ENCODE measurements at regions not wholly inside any gene's neighbourhood (a gene's known extent, or its start where the extent isn't known, plus 50 kb on each side); places are given as distances from the start of the nearest gene placed in this dataset.

DNA sequence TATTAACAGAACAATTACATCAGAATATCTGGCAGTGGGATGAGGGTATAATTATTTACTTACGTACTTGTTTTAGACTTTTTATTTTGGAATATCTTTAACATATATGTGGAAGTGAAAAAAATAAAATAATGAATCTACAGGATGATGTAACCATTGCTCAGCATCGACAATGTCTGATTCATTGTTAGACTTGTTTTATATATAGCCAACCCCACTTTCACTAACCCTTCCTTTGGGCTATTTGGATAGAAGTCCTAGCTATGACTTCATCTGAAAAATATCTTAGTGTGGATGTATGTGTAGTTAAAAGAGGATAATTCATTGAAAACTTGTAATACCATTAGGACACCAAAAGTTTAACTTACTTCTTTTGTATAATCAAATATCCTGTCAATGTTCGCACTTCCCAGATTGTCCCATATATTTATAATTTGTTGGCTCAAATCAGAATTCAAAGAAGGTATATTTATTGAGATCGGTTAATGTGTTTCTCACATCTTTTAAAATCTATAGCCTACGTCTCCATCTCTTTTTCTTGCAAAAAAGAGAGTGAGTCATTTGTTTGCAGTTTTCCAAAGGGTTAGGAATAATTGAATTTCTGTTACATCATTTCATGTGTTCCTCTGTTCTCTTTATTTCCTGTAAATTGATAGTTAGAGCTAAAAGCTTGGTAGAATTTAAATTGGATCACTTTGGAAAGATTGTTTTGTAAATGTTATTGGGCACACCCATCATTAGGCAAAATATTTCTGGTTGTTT lies 506.1 kb upstream of the FAM98A start:
- no peak for ATAC-seq (ENCODE audit: low read depth in 2 of 2)
- Histone ChIP-seq H3K27me3 (ENCODE audit: control insufficient read depth, insufficient read depth, low read length) (no peaks in the 10 kb centered on the region), H3K36me3 (ENCODE audit: control insufficient read depth, insufficient read depth, low read length) (no peaks in the 10 kb centered on the region), H3K4me1 (ENCODE audit: control insufficient read depth, insufficient read depth, low read length, poor library complexity, severe bottlenecking) (no peaks in the 10 kb centered on the region), H3K4me3 (ENCODE audit: low read depth, low read length) (no peak overlapping the region), H3K9me3 (ENCODE audit: control insufficient read depth in 2 of 2, low read length in 2 of 2) (no peaks in the 10 kb centered on the region), H3K27ac (ENCODE audit: insufficient read depth, low read length, poor library complexity, severe bottlenecking) (no peak overlapping the region)
- no peak overlapping the region for H3K27ac Mint-ChIP-seq
- no peaks in the 10 kb centered on the region for H3K36me3 Mint-ChIP-seq
- H3K27me3 Mint-ChIP-seq, result no peaks in the 10 kb centered on the region
- H3K4me1 Mint-ChIP-seq, result no peaks in the 10 kb centered on the region
- no peak overlapping the region for H3K4me3 Mint-ChIP-seq
- no peak for DNase-seq
- peaks cover 0 to 3% (median 0%) of the 10 kb centered on the region in 7 donors for H3K9me3 Mint-ChIP-seq

DNA sequence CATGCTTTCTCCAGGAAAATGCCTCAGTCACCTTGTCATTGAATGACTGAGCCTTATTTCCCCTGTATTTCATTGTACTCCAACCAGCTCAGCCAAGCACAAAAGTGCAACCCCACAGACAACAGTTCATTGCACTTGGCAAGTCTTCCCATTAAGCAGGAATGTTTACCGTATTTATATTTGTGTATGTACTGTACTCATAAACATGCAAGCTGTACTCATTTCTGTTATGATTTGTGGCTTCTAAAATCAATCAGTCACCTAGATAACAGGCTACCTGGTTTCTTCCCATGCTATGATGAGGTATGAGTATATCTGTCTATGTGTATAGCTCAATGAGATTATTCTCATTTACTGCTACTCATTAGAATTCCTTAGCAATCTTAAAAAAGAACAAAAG lies 505.5 kb upstream of the FAM98A start:
- Mint-ChIP-seq H3K9me3 (peaks cover 0 to 3% (median 0%) of the 10 kb centered on the region in 7 donors), H3K36me3 (no peaks in the 10 kb centered on the region), H3K4me3 (no peak overlapping the region), H3K27me3 (no peaks in the 10 kb centered on the region), H3K4me1 (no peaks in the 10 kb centered on the region), H3K27ac (no peak overlapping the region)
- H3K9me3 ChIP-seq (ENCODE audit: control insufficient read depth in 2 of 2, low read length in 2 of 2), result no peaks in the 10 kb centered on the region
- no peak for ATAC-seq (ENCODE audit: low read depth in 2 of 2)
- no peaks in the 10 kb centered on the region for H3K4me1 ChIP-seq (ENCODE audit: control insufficient read depth, insufficient read depth, low read length, poor library complexity, severe bottlenecking)
- no peaks in the 10 kb centered on the region for H3K36me3 ChIP-seq (ENCODE audit: control insufficient read depth, insufficient read depth, low read length)
- H3K4me3 ChIP-seq (ENCODE audit: low read depth, low read length), result no peak overlapping the region
- DNase-seq, result no peak
- no peaks in the 10 kb centered on the region for H3K27me3 ChIP-seq (ENCODE audit: control insufficient read depth, insufficient read depth, low read length)
- H3K27ac ChIP-seq (ENCODE audit: insufficient read depth, low read length, poor library complexity, severe bottlenecking), result no peak overlapping the region

DNA sequence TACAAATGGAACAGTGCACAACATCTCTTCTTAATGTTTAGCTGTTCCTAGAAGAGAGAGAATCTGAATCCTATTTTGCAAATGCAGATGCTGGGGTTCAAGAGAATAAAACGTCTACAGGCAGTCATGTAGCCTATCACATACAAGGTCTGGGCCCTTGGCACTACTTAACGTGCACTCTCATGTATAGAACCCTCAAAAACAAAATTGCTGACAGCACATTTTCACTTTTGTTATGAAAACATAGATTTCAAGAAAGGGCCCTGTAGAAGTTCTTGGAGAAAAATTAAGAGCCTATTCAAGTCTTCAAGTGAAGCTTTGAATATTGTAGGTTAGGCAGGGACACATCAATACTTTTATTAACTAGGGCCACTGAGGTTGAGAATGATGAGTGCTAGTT lies 504.3 kb upstream of the FAM98A start:
- no peak overlapping the region for H3K27ac ChIP-seq (ENCODE audit: insufficient read depth, low read length, poor library complexity, severe bottlenecking)
- no peaks in the 10 kb centered on the region for H3K27me3 ChIP-seq (ENCODE audit: control insufficient read depth, insufficient read depth, low read length)
- DNase-seq (no peak), ATAC-seq (ENCODE audit: low read depth in 2 of 2) (no peak)
- no peaks in the 10 kb centered on the region for H3K36me3 ChIP-seq (ENCODE audit: control insufficient read depth, insufficient read depth, low read length)
- H3K36me3 Mint-ChIP-seq, result no peaks in the 10 kb centered on the region
- H3K9me3 ChIP-seq (ENCODE audit: control insufficient read depth in 2 of 2, low read length in 2 of 2), result no peaks in the 10 kb centered on the region
- H3K27ac Mint-ChIP-seq, result no peak overlapping the region
- H3K4me3 Mint-ChIP-seq, result no peak overlapping the region
- H3K4me3 ChIP-seq (ENCODE audit: low read depth, low read length), result no peak overlapping the region
- no peaks in the 10 kb centered on the region for H3K27me3 Mint-ChIP-seq
- no peaks in the 10 kb centered on the region for H3K9me3 Mint-ChIP-seq
- H3K4me1 ChIP-seq (ENCODE audit: control insufficient read depth, insufficient read depth, low read length, poor library complexity, severe bottlenecking), result no peaks in the 10 kb centered on the region
- H3K4me1 Mint-ChIP-seq, result no peaks in the 10 kb centered on the region

DNA sequence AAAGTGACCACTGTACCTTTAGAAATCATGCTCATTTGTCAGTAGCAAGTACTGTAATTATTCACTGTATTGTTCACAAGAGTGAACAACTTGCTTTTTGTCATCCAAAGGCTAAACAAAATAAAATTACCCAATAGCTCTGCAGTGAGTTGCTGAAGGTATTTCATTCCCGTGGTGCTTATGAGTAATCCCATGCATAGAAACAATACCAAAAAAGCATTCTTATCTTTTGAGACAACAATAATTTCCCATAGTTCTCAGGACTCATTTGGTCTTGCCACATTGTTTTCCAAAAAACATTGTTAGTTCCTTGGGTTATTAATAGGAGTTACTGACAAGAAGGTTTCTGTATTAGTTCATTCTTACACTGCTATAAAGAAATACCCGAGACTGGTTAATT lies 503.2 kb upstream of the FAM98A start:
- DNase-seq, result no peak
- Mint-ChIP-seq H3K4me3 (no peak overlapping the region), H3K27ac (no peak overlapping the region), H3K36me3 (no peaks in the 10 kb centered on the region), H3K4me1 (no peaks in the 10 kb centered on the region), H3K9me3 (no peaks in the 10 kb centered on the region), H3K27me3 (no peaks in the 10 kb centered on the region)
- no peaks in the 10 kb centered on the region for H3K9me3 ChIP-seq (ENCODE audit: control insufficient read depth in 2 of 2, low read length in 2 of 2)
- no peak for ATAC-seq (ENCODE audit: low read depth in 2 of 2)
- H3K4me3 ChIP-seq (ENCODE audit: low read depth, low read length), result no peak overlapping the region
- H3K27me3 ChIP-seq (ENCODE audit: control insufficient read depth, insufficient read depth, low read length), result no peaks in the 10 kb centered on the region
- H3K36me3 ChIP-seq (ENCODE audit: control insufficient read depth, insufficient read depth, low read length), result no peaks in the 10 kb centered on the region
- no peaks in the 10 kb centered on the region for H3K4me1 ChIP-seq (ENCODE audit: control insufficient read depth, insufficient read depth, low read length, poor library complexity, severe bottlenecking)
- no peak overlapping the region for H3K27ac ChIP-seq (ENCODE audit: insufficient read depth, low read length, poor library complexity, severe bottlenecking)

DNA sequence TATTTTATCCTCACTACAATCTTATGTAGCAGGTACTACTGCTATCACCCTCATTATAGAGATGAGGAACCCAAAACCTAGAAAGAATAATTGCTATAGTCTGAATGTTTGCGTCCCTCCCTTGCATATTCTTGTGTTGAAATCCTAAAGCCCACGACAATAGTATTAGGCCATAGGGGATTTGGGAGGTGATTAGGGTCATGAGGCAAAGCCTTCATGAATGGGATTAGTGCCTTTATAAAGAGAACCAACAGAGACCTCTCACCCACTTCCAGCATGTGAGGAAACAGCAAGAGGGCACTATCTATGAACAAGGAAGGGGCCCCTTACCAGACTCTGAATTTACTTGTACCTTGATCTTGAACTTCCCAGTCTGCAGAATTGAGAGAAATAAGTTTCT lies 500.3 kb upstream of the FAM98A start:
- Mint-ChIP-seq H3K27ac (no peak overlapping the region), H3K9me3 (no peaks in the 10 kb centered on the region), H3K36me3 (no peaks in the 10 kb centered on the region), H3K4me3 (no peak overlapping the region), H3K27me3 (no peaks in the 10 kb centered on the region), H3K4me1 (no peaks in the 10 kb centered on the region)
- no peaks in the 10 kb centered on the region for H3K27me3 ChIP-seq (ENCODE audit: control insufficient read depth, insufficient read depth, low read length)
- H3K9me3 ChIP-seq (ENCODE audit: control insufficient read depth in 2 of 2, low read length in 2 of 2), result no peaks in the 10 kb centered on the region
- no peaks in the 10 kb centered on the region for H3K36me3 ChIP-seq (ENCODE audit: control insufficient read depth, insufficient read depth, low read length)
- no peak for DNase-seq
- no peak for ATAC-seq (ENCODE audit: low read depth in 2 of 2)
- no peaks in the 10 kb centered on the region for H3K4me1 ChIP-seq (ENCODE audit: control insufficient read depth, insufficient read depth, low read length, poor library complexity, severe bottlenecking)
- no peak overlapping the region for H3K4me3 ChIP-seq (ENCODE audit: low read depth, low read length)
- H3K27ac ChIP-seq (ENCODE audit: insufficient read depth, low read length, poor library complexity, severe bottlenecking), result no peak overlapping the region

DNA sequence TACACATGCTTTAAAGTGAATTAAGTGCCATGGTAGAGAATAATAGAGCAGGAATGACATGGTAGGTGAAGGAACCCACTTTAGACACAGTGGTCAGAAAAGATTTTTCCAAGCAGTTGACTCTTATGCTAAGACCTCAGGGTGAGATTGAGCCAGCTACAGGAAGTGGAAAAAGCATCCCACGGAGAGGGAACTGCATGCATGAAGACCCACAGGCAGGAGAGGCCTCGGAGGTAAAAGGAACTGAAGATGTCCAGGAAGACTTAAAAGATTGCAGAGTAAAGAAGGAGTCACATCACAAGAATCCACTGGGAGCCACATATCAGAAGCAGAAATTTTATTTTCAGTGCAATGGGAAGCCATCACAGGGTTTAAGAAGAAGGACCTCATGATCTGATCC lies 499.2 kb upstream of the FAM98A start:
- Histone ChIP-seq H3K9me3 (ENCODE audit: control insufficient read depth in 2 of 2, low read length in 2 of 2) (no peaks in the 10 kb centered on the region), H3K27ac (ENCODE audit: insufficient read depth, low read length, poor library complexity, severe bottlenecking) (no peak overlapping the region), H3K4me1 (ENCODE audit: control insufficient read depth, insufficient read depth, low read length, poor library complexity, severe bottlenecking) (no peaks in the 10 kb centered on the region), H3K4me3 (ENCODE audit: low read depth, low read length) (no peak overlapping the region), H3K36me3 (ENCODE audit: control insufficient read depth, insufficient read depth, low read length) (no peaks in the 10 kb centered on the region), H3K27me3 (ENCODE audit: control insufficient read depth, insufficient read depth, low read length) (no peaks in the 10 kb centered on the region)
- H3K4me3 Mint-ChIP-seq, result no peak overlapping the region
- H3K27ac Mint-ChIP-seq, result no peak overlapping the region
- no peaks in the 10 kb centered on the region for H3K36me3 Mint-ChIP-seq
- no peak for DNase-seq
- no peak for ATAC-seq (ENCODE audit: low read depth in 2 of 2)
- H3K27me3 Mint-ChIP-seq, result no peaks in the 10 kb centered on the region
- H3K4me1 Mint-ChIP-seq, result no peaks in the 10 kb centered on the region
- H3K9me3 Mint-ChIP-seq, result no peaks in the 10 kb centered on the region

DNA sequence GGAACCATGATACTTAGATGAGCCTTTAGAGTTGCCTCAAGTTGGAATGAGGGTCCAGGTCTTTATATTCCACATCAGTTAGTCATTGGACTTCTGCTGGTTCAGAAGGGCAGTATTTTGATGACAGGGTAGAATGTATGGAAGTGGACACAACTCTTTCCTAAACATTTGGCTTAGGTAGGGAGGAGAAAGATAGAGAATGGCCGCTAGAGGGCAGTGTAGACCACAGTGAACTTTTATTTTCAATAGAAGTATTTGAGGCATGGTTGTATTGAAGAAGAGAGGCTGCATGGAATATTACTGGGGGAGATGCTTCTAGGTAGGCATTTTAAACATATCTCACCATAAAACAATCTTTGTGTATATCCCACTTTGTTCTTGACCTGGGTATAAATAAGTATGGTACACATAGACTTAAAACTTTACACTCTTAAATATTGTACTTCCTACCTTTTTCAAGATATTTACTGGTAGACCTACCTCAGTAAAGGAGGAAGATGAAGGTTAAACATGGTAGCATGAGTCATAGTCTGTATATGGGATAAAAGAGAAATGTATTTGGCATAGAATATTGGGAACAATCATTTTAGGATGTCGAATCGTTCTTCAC lies 497.6 kb upstream of the FAM98A start:
- Histone ChIP-seq H3K4me1 (ENCODE audit: control insufficient read depth, insufficient read depth, low read length, poor library complexity, severe bottlenecking) (no peaks in the 10 kb centered on the region), H3K36me3 (ENCODE audit: control insufficient read depth, insufficient read depth, low read length) (no peaks in the 10 kb centered on the region), H3K4me3 (ENCODE audit: low read depth, low read length) (no peak overlapping the region), H3K9me3 (ENCODE audit: control insufficient read depth in 2 of 2, low read length in 2 of 2) (no peaks in the 10 kb centered on the region), H3K27ac (ENCODE audit: insufficient read depth, low read length, poor library complexity, severe bottlenecking) (no peak overlapping the region), H3K27me3 (ENCODE audit: control insufficient read depth, insufficient read depth, low read length) (no peaks in the 10 kb centered on the region)
- H3K9me3 Mint-ChIP-seq, result peaks cover 0 to 1% (median 0%) of the 10 kb centered on the region in 7 donors
- no peak overlapping the region for H3K4me3 Mint-ChIP-seq
- H3K27ac Mint-ChIP-seq, result no peak overlapping the region
- DNase-seq (peak in 2 of 3 donors; percentile 29 to 46), ATAC-seq (ENCODE audit: low read depth in 2 of 2) (peak in 1 of 2 donors; percentile 48)
- H3K4me1 Mint-ChIP-seq, result no peaks in the 10 kb centered on the region
- H3K36me3 Mint-ChIP-seq, result no peaks in the 10 kb centered on the region
- H3K27me3 Mint-ChIP-seq, result no peaks in the 10 kb centered on the region

DNA sequence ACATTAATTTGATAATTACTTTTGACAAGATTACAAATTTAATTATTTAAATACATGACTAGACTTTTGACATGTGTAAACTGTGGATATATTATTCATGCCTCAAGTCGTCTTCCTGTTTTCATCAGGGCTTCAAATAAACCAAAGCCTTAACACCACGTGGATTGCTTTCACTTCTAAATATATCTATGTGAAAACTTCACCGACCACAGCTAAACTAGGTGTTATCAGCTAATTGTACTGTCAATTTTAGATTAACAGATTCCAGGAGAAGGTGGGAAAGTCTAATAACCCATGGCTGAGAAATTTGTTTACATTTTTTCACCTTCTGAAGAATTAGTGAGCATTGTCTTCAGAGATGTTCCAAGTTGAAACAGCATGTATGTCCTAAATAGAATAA lies 494.7 kb upstream of the FAM98A start:
- Histone ChIP-seq H3K36me3 (ENCODE audit: control insufficient read depth, insufficient read depth, low read length) (no peaks in the 10 kb centered on the region), H3K4me1 (ENCODE audit: control insufficient read depth, insufficient read depth, low read length, poor library complexity, severe bottlenecking) (no peaks in the 10 kb centered on the region), H3K9me3 (ENCODE audit: control insufficient read depth in 2 of 2, low read length in 2 of 2) (no peaks in the 10 kb centered on the region), H3K27ac (ENCODE audit: insufficient read depth, low read length, poor library complexity, severe bottlenecking) (no peak overlapping the region), H3K27me3 (ENCODE audit: control insufficient read depth, insufficient read depth, low read length) (no peaks in the 10 kb centered on the region), H3K4me3 (ENCODE audit: low read depth, low read length) (no peak overlapping the region)
- Mint-ChIP-seq H3K27me3 (no peaks in the 10 kb centered on the region), H3K9me3 (peaks cover 0 to 1% (median 0%) of the 10 kb centered on the region in 7 donors), H3K27ac (no peak overlapping the region), H3K4me1 (no peaks in the 10 kb centered on the region), H3K4me3 (no peak overlapping the region), H3K36me3 (no peaks in the 10 kb centered on the region)
- no peak for ATAC-seq (ENCODE audit: low read depth in 2 of 2)
- DNase-seq, result no peak

All from CD4-positive, CD25-positive, alpha-beta regulatory T cell (primary cell).